ENCODE measurements at regions not wholly inside any gene's neighbourhood (a gene's known extent, or its start where the extent isn't known, plus 50 kb on each side); places are given as distances from the start of the nearest gene placed in this dataset.
A peak's percentile ranks its signal among the peaks of the same experiment; 100 is the strongest.

DNA sequence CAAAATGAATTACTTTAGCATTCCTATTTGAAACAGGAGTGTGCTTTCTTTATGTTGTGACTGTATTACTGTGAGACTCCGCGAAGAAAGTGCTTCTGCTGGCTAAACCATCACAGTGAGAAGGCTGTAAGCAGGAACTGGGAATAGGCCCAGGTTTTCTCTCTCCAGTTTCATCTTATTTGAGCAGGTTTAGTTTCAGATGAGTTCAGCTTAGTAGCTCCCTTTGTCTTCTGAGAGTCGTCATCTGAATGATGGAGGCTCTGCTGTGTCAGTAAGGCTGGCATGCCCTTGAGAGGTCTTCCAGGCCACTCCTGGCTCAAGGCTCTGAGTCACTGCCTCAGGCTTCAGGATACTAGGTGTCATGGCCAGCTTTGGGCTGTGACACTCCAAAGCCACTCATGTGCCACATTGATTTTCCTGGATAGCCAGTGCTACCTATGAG, 205.6 kb upstream of the RGS6 start:
- Histone ChIP-seq H3K4me3 (ENCODE audit: low read depth, low read length) (no peak overlapping the region), H3K36me3 (replicated peaks) (peaks cover 36% of the 10 kb centered on the region), H3K27ac (no peak overlapping the region), H3K27me3 (replicated peaks) (no peaks in the 10 kb centered on the region)
- DNase-seq: no peak
- in situ Hi-C loops (cut with HindIII; ENCODE audit: low pct_ligation_motif_present, low sequenced_read_pairs): loop anchor here (25.0 kb wide), 1 partner anchor 589 kb away; no protein-coding TSS in a partner anchor
- no peak for TF ChIP-seq CTCF (IDR thresholded peaks at IDR 0.05; ENCODE audit: low read depth, low read length, missing control alignments)

DNA sequence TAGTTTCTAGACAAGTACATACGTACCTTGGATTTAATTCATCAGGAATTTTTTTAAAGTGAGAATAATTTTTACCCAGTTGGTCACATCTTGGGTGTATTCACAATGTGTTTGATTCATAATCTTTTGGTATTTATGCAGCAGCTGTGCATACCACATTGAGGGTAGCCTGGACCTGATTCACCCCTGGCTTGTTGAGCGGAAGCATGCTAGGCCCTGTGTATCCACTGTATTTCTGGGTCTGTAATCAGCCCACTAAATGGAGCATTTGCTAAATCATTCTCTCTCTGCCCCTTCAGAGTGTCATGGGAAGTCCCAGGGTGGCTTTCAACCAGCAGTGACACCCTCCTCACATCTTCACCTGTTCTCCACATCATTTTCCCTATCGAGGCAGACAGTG, 203.8 kb upstream of the RGS6 start:
- H3K36me3 ChIP-seq (replicated peaks): peaks cover 45% of the 10 kb centered on the region
- no peaks in the 10 kb centered on the region for H3K27me3 ChIP-seq (replicated peaks)
- TF ChIP-seq CTCF (IDR thresholded peaks at IDR 0.05; ENCODE audit: low read depth, low read length, missing control alignments): no peak
- no peak overlapping the region for H3K4me3 ChIP-seq (ENCODE audit: low read depth, low read length)
- no peak for DNase-seq
- in situ Hi-C loops (cut with HindIII; ENCODE audit: low pct_ligation_motif_present, low sequenced_read_pairs): loop anchor here (25.0 kb wide), 1 partner anchor 591 kb away; no protein-coding TSS in a partner anchor
- H3K27ac ChIP-seq: no peak overlapping the region

GRCh38 chr14:71729596-71729995, 202.6 kb upstream of the RGS6 start:
- H3K27ac ChIP-seq: no peak overlapping the region

DNA sequence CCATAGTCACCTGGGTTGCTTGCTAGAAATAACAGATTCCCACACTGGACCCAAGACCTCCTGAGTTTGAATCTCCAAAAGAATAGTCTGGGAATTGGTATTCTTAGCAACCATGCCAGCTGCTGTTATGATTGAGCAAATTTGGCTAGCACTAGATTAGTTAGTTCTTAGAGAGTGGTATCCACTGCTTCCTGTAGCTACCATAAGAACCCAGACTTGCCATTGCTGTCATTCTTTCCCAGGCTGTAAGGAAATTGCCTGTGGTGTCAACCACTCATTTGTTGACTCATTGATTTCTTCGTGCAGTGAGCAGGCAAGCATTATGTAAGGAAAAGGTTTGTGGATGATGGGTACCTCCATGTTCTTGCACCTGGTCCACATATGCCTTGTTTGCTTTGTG, 201.8 kb upstream of the RGS6 start:
- DNase-seq: peak; percentile 34
- Histone ChIP-seq H3K4me3 (ENCODE audit: low read depth, low read length) (no peak overlapping the region), H3K27ac (no peak overlapping the region), H3K36me3 (replicated peaks) (peaks cover 48% of the 10 kb centered on the region), H3K27me3 (replicated peaks) (no peaks in the 10 kb centered on the region)
- no peak for TF ChIP-seq CTCF (IDR thresholded peaks at IDR 0.05; ENCODE audit: low read depth, low read length, missing control alignments)
- in situ Hi-C loops (cut with HindIII; ENCODE audit: low pct_ligation_motif_present, low sequenced_read_pairs): loop anchor here (25.0 kb wide), 1 partner anchor 593 kb away; no protein-coding TSS in a partner anchor

More at GRCh38 chr14:71729596-71729995, 202.6 kb upstream of the RGS6 start:
- H3K27me3 ChIP-seq (replicated peaks): no peaks in the 10 kb centered on the region
- in situ Hi-C loops (cut with HindIII; ENCODE audit: low pct_ligation_motif_present, low sequenced_read_pairs): loop anchor here (25.0 kb wide), 1 partner anchor 592 kb away; no protein-coding TSS in a partner anchor
- peaks cover 50% of the 10 kb centered on the region for H3K36me3 ChIP-seq (replicated peaks)
- TF ChIP-seq CTCF (IDR thresholded peaks at IDR 0.05; ENCODE audit: low read depth, low read length, missing control alignments): no peak
- no peak for DNase-seq
- no peak overlapping the region for H3K4me3 ChIP-seq (ENCODE audit: low read depth, low read length)

DNA sequence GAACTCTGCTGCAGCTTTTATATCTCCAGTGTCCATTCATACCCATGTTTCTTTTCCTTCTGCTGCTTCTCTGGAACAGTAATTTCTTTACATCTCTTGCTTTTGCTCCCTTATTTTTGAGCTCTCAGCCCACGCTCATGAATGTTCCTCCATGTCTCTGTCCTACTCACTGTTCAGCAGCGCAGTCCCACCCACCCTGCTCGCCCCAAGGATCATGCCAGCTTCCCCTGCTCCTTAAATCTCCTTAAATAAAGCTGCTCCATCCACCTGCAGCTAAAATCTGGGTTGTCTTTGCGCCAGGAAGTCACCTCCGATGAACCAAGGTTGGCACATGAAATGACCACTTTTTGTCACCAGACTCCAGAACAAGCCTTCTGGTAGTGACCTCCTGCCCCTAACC, 201.1 kb upstream of the RGS6 start:
- no peak for TF ChIP-seq CTCF (IDR thresholded peaks at IDR 0.05; ENCODE audit: low read depth, low read length, missing control alignments)
- no peak for DNase-seq
- Histone ChIP-seq H3K4me3 (ENCODE audit: low read depth, low read length) (no peak overlapping the region), H3K27me3 (replicated peaks) (no peaks in the 10 kb centered on the region), H3K27ac (no peak overlapping the region), H3K36me3 (replicated peaks) (peaks cover 54% of the 10 kb centered on the region)
- in situ Hi-C loops (cut with HindIII; ENCODE audit: low pct_ligation_motif_present, low sequenced_read_pairs): loop anchor here (25.0 kb wide), 1 partner anchor 594 kb away; no protein-coding TSS in a partner anchor

Data from brain microvascular endothelial cell (primary cell).